ENCODE measurements at regions not wholly inside any gene's neighbourhood (a gene's known extent, or its start where the extent isn't known, plus 50 kb on each side); places are given as distances from the start of the nearest gene placed in this dataset.

DNA sequence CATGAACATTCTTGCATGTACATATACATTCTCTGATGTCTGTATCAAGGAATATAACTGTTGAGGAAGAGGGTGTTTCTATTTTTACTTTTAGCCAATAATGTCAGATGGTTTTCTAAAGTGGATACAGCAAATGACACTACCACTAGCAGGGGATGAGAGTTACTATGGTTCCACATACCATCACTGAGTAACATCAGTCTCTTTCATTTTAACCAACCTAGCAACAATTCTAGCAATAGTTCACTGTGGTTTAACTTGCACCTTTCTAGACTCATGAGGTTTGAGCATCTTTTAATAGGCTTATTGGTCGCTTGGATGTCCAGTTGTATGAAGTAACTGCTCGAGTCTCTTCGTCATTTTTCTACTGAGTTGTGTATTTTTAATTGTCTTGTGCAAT, 68.5 kb upstream of the ZNF746 start:
- DNase-seq: no peak
- H3K4me3 Mint-ChIP-seq: no peak overlapping the region

DNA sequence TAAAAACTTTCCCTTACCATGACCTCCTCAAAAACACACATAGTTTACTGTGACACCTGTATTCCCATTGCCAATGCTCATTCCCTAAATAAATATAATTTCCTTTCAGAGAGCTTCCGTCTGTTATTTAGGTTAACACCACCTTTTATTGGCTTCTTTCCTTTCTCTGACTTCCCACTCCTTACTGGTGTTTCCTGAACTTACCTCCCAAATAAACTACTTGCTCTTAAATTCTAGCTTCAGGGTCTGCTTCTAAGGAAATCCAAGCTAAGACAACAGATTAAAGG, 67.4 kb upstream of the ZNF746 start:
- peaks cover 14 to 32% (median 22%) of the 10 kb centered on the region in 7 donors for H3K9me3 Mint-ChIP-seq
- no peak overlapping the region for H3K27ac Mint-ChIP-seq
- intact Hi-C loops (cut with micrococcal nuclease): no loop called here
- no peak overlapping the region for H3K4me3 Mint-ChIP-seq
- Histone ChIP-seq H3K4me2 (replicated peaks; ENCODE audit: extremely low read depth, low read length, poor library complexity, severe bottlenecking) (no peak overlapping the region), H3K9me3 (replicated peaks in 1 of 2; ENCODE audit: control insufficient read depth in 1 of 2, insufficient read depth in 1 of 2, low read length in 2 of 2) (peaks cover 19 to 26% of the 10 kb centered on the region in 2 donors), H3K4me1 (ENCODE audit: control insufficient read depth in 1 of 2, insufficient read depth in 2 of 2, low read length in 2 of 2) (peaks cover 4 to 5% of the 10 kb centered on the region in 2 donors), H3K79me2 (ENCODE audit: insufficient read depth, low read length) (no peaks in the 10 kb centered on the region), H3K36me3 (replicated peaks in 1 of 2; ENCODE audit: control insufficient read depth in 1 of 2, insufficient read depth in 2 of 2, low read length in 2 of 2) (peaks cover 15 to 82% of the 10 kb centered on the region in 2 donors), H3K27me3 (ENCODE audit: control insufficient read depth in 2 of 2, insufficient read depth in 2 of 2, low read length in 2 of 2) (no peaks in the 10 kb centered on the region), H3K9ac (ENCODE audit: insufficient read depth, low read length, poor library complexity, severe bottlenecking) (no peak overlapping the region), H3K27ac (ENCODE audit: low read depth in 1 of 2, low read length in 2 of 2) (no peak overlapping the region), H4K20me1 (ENCODE audit: insufficient read depth, low read length) (no peaks in the 10 kb centered on the region), H2AFZ (ENCODE audit: insufficient read depth, low read depth, low read length, poor library complexity, severe bottlenecking) (no peak overlapping the region), H3K4me3 (replicated peaks in 1 of 3; ENCODE audit: low read depth in 2 of 3, low read length in 3 of 3) (no peak overlapping the region)
- DNase-seq: no peak
- H3K27me3 Mint-ChIP-seq (ENCODE audit: low read depth in 3 of 3): peaks cover 0 to 2% (median 1%) of the 10 kb centered on the region in 3 donors
- no peak for TF ChIP-seq CTCF (IDR thresholded peaks at IDR 0.05)
- H3K36me3 Mint-ChIP-seq: peaks cover 70 to 76% of the 10 kb centered on the region in 2 donors
- WGBS (ENCODE audit: insufficient coverage): 100% methylated on average over 1 of the region's 1 CpG
- H3K4me1 Mint-ChIP-seq: peaks cover 8% of the 10 kb centered on the region

More for the DNA sequence above, 68.5 kb upstream of the ZNF746 start:
- H3K9me3 Mint-ChIP-seq: peaks cover 17 to 40% (median 24%) of the 10 kb centered on the region in 7 donors
- Histone ChIP-seq H3K27me3 (ENCODE audit: control insufficient read depth in 2 of 2, insufficient read depth in 2 of 2, low read length in 2 of 2) (no peaks in the 10 kb centered on the region), H3K27ac (ENCODE audit: low read depth in 1 of 2, low read length in 2 of 2) (no peak overlapping the region), H4K20me1 (ENCODE audit: insufficient read depth, low read length) (no peaks in the 10 kb centered on the region), H3K9me3 (replicated peaks in 1 of 2; ENCODE audit: control insufficient read depth in 1 of 2, insufficient read depth in 1 of 2, low read length in 2 of 2) (peaks cover 27 to 34% of the 10 kb centered on the region in 2 donors), H2AFZ (ENCODE audit: insufficient read depth, low read depth, low read length, poor library complexity, severe bottlenecking) (no peak overlapping the region), H3K79me2 (ENCODE audit: insufficient read depth, low read length) (no peaks in the 10 kb centered on the region), H3K9ac (ENCODE audit: insufficient read depth, low read length, poor library complexity, severe bottlenecking) (no peak overlapping the region), H3K4me3 (replicated peaks in 1 of 3; ENCODE audit: low read depth in 2 of 3, low read length in 3 of 3) (no peak overlapping the region), H3K4me2 (replicated peaks; ENCODE audit: extremely low read depth, low read length, poor library complexity, severe bottlenecking) (no peak overlapping the region), H3K4me1 (ENCODE audit: control insufficient read depth in 1 of 2, insufficient read depth in 2 of 2, low read length in 2 of 2) (no peaks in the 10 kb centered on the region), H3K36me3 (replicated peaks in 1 of 2; ENCODE audit: control insufficient read depth in 1 of 2, insufficient read depth in 2 of 2, low read length in 2 of 2) (peaks cover 15 to 76% of the 10 kb centered on the region in 2 donors)
- TF ChIP-seq CTCF (IDR thresholded peaks at IDR 0.05): no peak
- intact Hi-C loops (cut with micrococcal nuclease): no loop called here
- H3K27me3 Mint-ChIP-seq (ENCODE audit: low read depth in 3 of 3): peaks cover 0 to 1% (median 0%) of the 10 kb centered on the region in 3 donors
- whole genome bisulfite sequencing (ENCODE audit: insufficient coverage): no CpG with 5 or more reads among the region's 3 CpGs
- H3K27ac Mint-ChIP-seq: no peak overlapping the region
- H3K36me3 Mint-ChIP-seq: peaks cover 66 to 73% of the 10 kb centered on the region in 2 donors
- H3K4me1 Mint-ChIP-seq: peaks cover 3% of the 10 kb centered on the region

Data from CD14-positive monocyte (primary cell).